ENCODE measurements at regions not wholly inside any gene's neighbourhood (a gene's known extent, or its start where the extent isn't known, plus 50 kb on each side); places are given as distances from the start of the nearest gene placed in this dataset.

- no peak for TF ChIP-seq EP300 (IDR thresholded peaks at IDR 0.05; ENCODE audit: borderline replicate concordance)
- no peak for TF ChIP-seq RAD21 (IDR thresholded peaks at IDR 0.05; ENCODE audit: low read depth)
- TF ChIP-seq FOXM1 (IDR thresholded peaks at IDR 0.05; ENCODE audit: borderline replicate concordance, low read depth) = no peak
- no peak for TF ChIP-seq TAF1 (IDR thresholded peaks at IDR 0.05; ENCODE audit: low read depth)
- TF ChIP-seq YY1 (IDR thresholded peaks at IDR 0.05; ENCODE audit: low read depth) = no peak
- no peak for TF ChIP-seq MAX (IDR thresholded peaks at IDR 0.05)
- no peak for TF ChIP-seq TCF12 (IDR thresholded peaks at IDR 0.05; ENCODE audit: low read depth)
- TF ChIP-seq REST (IDR thresholded peaks at IDR 0.05; ENCODE audit: low read depth) = no peak
- TF ChIP-seq CEBPB (IDR thresholded peaks at IDR 0.05) = no peak
- no peak for TF ChIP-seq EGR1 (IDR thresholded peaks at IDR 0.05)
- TF ChIP-seq ZBTB7A (IDR thresholded peaks at IDR 0.05; ENCODE audit: low read depth) = no peak
- TF ChIP-seq NFIC (IDR thresholded peaks at IDR 0.05) = no peak
Measured at GRCh38 chr6:74455786-74456185, 750.1 kb downstream of the COL12A1 start.

All from Ishikawa (cell line).